ENCODE measurements at regions not wholly inside any gene's neighbourhood (a gene's known extent, or its start where the extent isn't known, plus 50 kb on each side); places are given as distances from the start of the nearest gene placed in this dataset.

- Histone ChIP-seq H3K4me3 (no peak overlapping the region), H3K27me3 (replicated peaks in 1 of 7) (no peaks in the 10 kb centered on the region), H3K27ac (no peak overlapping the region), H3K36me3 (no peaks in the 10 kb centered on the region), H3K9me3 (no peaks in the 10 kb centered on the region), H3K4me1 (no peaks in the 10 kb centered on the region)
- 76 to 92% (median 82%) methylated on average over 2 of the region's 2 CpGs for WGBS, 5 donors
- intact Hi-C loops (cut with DNase I; ENCODE audit: low total_unique reads), result no loop called here
- no peak for TF ChIP-seq CTCF (IDR thresholded peaks at IDR 0.05 in 8 of 11, conservative IDR thresholded peaks at IDR 0.05 in 3 of 11)
- TF ChIP-seq POLR2A (IDR thresholded peaks at IDR 0.05), result no peak
- no peak for TF ChIP-seq POLR2AphosphoS5 (IDR thresholded peaks at IDR 0.05)
- DNase-seq, result no peak
Observed at GRCh38 chr4:36477861-36478260, 196.4 kb downstream of the DTHD1 start.

GRCh38 chr4:36485885-36486284, 204.5 kb downstream of the DTHD1 start:
- intact Hi-C loops (cut with DNase I; ENCODE audit: low total_unique reads), result no loop called here
- WGBS, 5 donors, result 76 to 88% (median 81%) methylated on average over 3 of the region's 3 CpGs
- H3K4me3 ChIP-seq, result no peak overlapping the region
- TF ChIP-seq POLR2AphosphoS5 (IDR thresholded peaks at IDR 0.05), result no peak
- H3K9me3 ChIP-seq, result no peaks in the 10 kb centered on the region
- H3K27me3 ChIP-seq (replicated peaks in 1 of 7), result no peaks in the 10 kb centered on the region
- H3K36me3 ChIP-seq, result no peaks in the 10 kb centered on the region
- H3K4me1 ChIP-seq, result no peaks in the 10 kb centered on the region
- no peak overlapping the region for H3K27ac ChIP-seq
- DNase-seq, result no peak

GRCh38 chr4:36489798-36490197, 208.4 kb downstream of the DTHD1 start:
- 62 to 87% (median 79%) methylated on average over 2 of the region's 2 CpGs for WGBS, 5 donors
- Histone ChIP-seq H3K27me3 (replicated peaks in 1 of 7) (no peaks in the 10 kb centered on the region), H3K4me1 (no peaks in the 10 kb centered on the region), H3K36me3 (no peaks in the 10 kb centered on the region), H3K4me3 (no peak overlapping the region), H3K9me3 (no peaks in the 10 kb centered on the region), H3K27ac (no peak overlapping the region)
- intact Hi-C loops (cut with DNase I; ENCODE audit: low total_unique reads), result no loop called here
- TF ChIP-seq POLR2AphosphoS5 (IDR thresholded peaks at IDR 0.05) (no peak), POLR2A (IDR thresholded peaks at IDR 0.05) (no peak), CTCF (IDR thresholded peaks at IDR 0.05 in 8 of 11, conservative IDR thresholded peaks at IDR 0.05 in 3 of 11) (no peak)
- DNase-seq, result no peak

- DNase-seq, result no peak
- no peak overlapping the region for H3K4me3 ChIP-seq
- H3K4me1 ChIP-seq, result no peaks in the 10 kb centered on the region
- no peak for TF ChIP-seq CTCF (IDR thresholded peaks at IDR 0.05 in 8 of 11, conservative IDR thresholded peaks at IDR 0.05 in 3 of 11)
- TF ChIP-seq POLR2A (IDR thresholded peaks at IDR 0.05), result no peak
- TF ChIP-seq POLR2AphosphoS5 (IDR thresholded peaks at IDR 0.05), result no peak
- H3K9me3 ChIP-seq, result no peaks in the 10 kb centered on the region
- no peak overlapping the region for H3K27ac ChIP-seq
- H3K36me3 ChIP-seq, result no peaks in the 10 kb centered on the region
- no peaks in the 10 kb centered on the region for H3K27me3 ChIP-seq (replicated peaks in 1 of 7)
- intact Hi-C loops (cut with DNase I; ENCODE audit: low total_unique reads), result no loop called here
- WGBS, 5 donors, result 51 to 72% (median 62%) methylated on average over 1 of the region's 1 CpG
Observed at GRCh38 chr4:36492041-36492440, 210.6 kb downstream of the DTHD1 start.

GRCh38 chr4:36492590-36492989, 211.2 kb downstream of the DTHD1 start:
- Histone ChIP-seq H3K27me3 (replicated peaks in 1 of 7) (no peaks in the 10 kb centered on the region), H3K36me3 (no peaks in the 10 kb centered on the region), H3K4me3 (no peak overlapping the region), H3K9me3 (no peaks in the 10 kb centered on the region), H3K27ac (no peak overlapping the region), H3K4me1 (no peaks in the 10 kb centered on the region)
- WGBS, 5 donors, result 90 to 98% (median 93%) methylated on average over 1 of the region's 1 CpG
- no peak for DNase-seq
- intact Hi-C loops (cut with DNase I; ENCODE audit: low total_unique reads), result no loop called here
- no peak for TF ChIP-seq POLR2A (IDR thresholded peaks at IDR 0.05)
- no peak for TF ChIP-seq CTCF (IDR thresholded peaks at IDR 0.05 in 8 of 11, conservative IDR thresholded peaks at IDR 0.05 in 3 of 11)
- TF ChIP-seq POLR2AphosphoS5 (IDR thresholded peaks at IDR 0.05), result no peak
